GM12878 (cell line): ENCODE measurements at regions not wholly inside any gene's neighbourhood (a gene's known extent, or its start where the extent isn't known, plus 50 kb on each side); places are given as distances from the start of the nearest gene placed in this dataset.

Experiments
- ATAC-seq: fragments of 200-7000 bp; cut with Tn5 transposase; 3 replicates; pipeline ENCODE4 v1.9.1; 2020; ENCODE audit warnings: mild to moderate bottlenecking, moderate library complexity
- BruUV-seq: library from RNA; stranded (reverse); fragments of 400-500 nt; replicated peaks from 2 replicates; lab custom pipeline; 2021; lab: Mats Ljungman, UMichigan
- CTCF ChIA-PET: fragments of 300-600 bp; sonication (Branson Sonifier 250); formaldehyde crosslinking; extraction: SDS; loops from one replicate; lab custom pipeline; 2021; ENCODE audit warnings: inconsistent platforms; lab: Yijun Ruan, JAX
- POLR2A ChIA-PET: fragments of 350-600 bp; formaldehyde crosslinking; extraction: SDS; loops from one replicate; lab custom pipeline; 2021; ENCODE audit warnings: inconsistent platforms; lab: Charles Lee
- RAD21 ChIA-PET: fragments of 300-600 bp; sonication (Branson Sonifier 250); formaldehyde crosslinking; loops from one replicate; lab custom pipeline; 2023; ENCODE audit warnings: antibody characterized with exemption; ENCODE audit not compliant: unreplicated experiment; lab: Charles Lee
- SMC1A ChIA-PET: fragments of 300-600 bp; sonication (Branson Sonifier 250); formaldehyde crosslinking; loops from one replicate; lab custom pipeline; 2023; ENCODE audit not compliant: unreplicated experiment, uncharacterized antibody; lab: Charles Lee
- DNase-seq: peaks from one replicate; pipeline ENCODE4 v3.0.0-alpha.2; 2011; ENCODE audit warnings: low read depth, low spot score
- FAIRE-seq: peaks from 3 replicates; lab custom pipeline; 2011; peaks lifted over from hg19 to GRCh38; lab: Jason Lieb, UNC
- H2AFZ ChIP-seq: 2 replicates; pipeline ENCODE4 v1.6.0; 2011; ENCODE audit warnings: low read depth, low read length, control low read depth; ENCODE audit not compliant: control insufficient read depth
- H3K27ac ChIP-seq: 2 replicates; pipeline ENCODE4 v1.5.1; 2011; ENCODE audit warnings: control low read depth; ENCODE audit not compliant: control insufficient read depth, insufficient read depth
- H3K27me3 ChIP-seq, 2 experiments: replicated peaks in 1 of 2; 2 replicates each; pipeline versions ENCODE4 v1.6.0 to v1.6.1; 2011; ENCODE audit warnings: low read length in 1 of 2; ENCODE audit not compliant: control insufficient read depth in 2 of 2, insufficient read depth in 2 of 2
- H3K36me3 ChIP-seq, 2 experiments: 2 replicates each; pipeline ENCODE4 v1.5.1; 2011; ENCODE audit warnings: low read length in 1 of 2; ENCODE audit not compliant: control insufficient read depth in 2 of 2, insufficient read depth in 2 of 2
- H3K4me1 ChIP-seq: 2 replicates; pipeline ENCODE4 v1.6.1; 2011; ENCODE audit warnings: mild to moderate bottlenecking, low read length, moderate library complexity, mixed read lengths; ENCODE audit not compliant: control insufficient read depth, insufficient read depth
- H3K4me2 ChIP-seq: 2 replicates; pipeline ENCODE4 v1.6.0; 2011; ENCODE audit warnings: control low read depth; ENCODE audit not compliant: control insufficient read depth, insufficient read depth
- H3K4me3 ChIP-seq: fragments of 200-600 bp; sonication (generic); 2 replicates; pipeline ENCODE4 v1.5.1; 2016
- H3K79me2 ChIP-seq: 2 replicates; pipeline ENCODE4 v1.6.0; 2011; ENCODE audit warnings: low read length; ENCODE audit not compliant: control insufficient read depth, insufficient read depth
- H3K9ac ChIP-seq: 2 replicates; pipeline ENCODE4 v1.8.0; 2011; ENCODE audit warnings: low read length, control low read depth, mixed read lengths; ENCODE audit not compliant: control insufficient read depth, insufficient read depth
- H3K9me3 ChIP-seq: replicated peaks from 3 replicates; pipeline ENCODE4 v1.5.1; 2011; ENCODE audit warnings: mild to moderate bottlenecking, low read length; ENCODE audit not compliant: control insufficient read depth, insufficient read depth
- H4K20me1 ChIP-seq: 2 replicates; pipeline ENCODE4 v1.6.0; 2011; ENCODE audit not compliant: control insufficient read depth, insufficient read depth
- ATF7 ChIP-seq: fragments of 450-650 bp; IDR thresholded peaks from 2 replicates; pipeline ENCODE4 v1.6.1; 2016; ENCODE audit warnings: low read depth, mild to moderate bottlenecking
- BRCA1 ChIP-seq: IDR thresholded peaks from 2 replicates; pipeline ENCODE4 v1.6.1; 2011; ENCODE audit warnings: low read depth, low read length, improper control_type of control experiment
- CBX5 ChIP-seq: sonication (generic); IDR thresholded peaks from 2 replicates; pipeline ENCODE4 v1.6.1; 2016; ENCODE audit warnings: low read depth, moderate library complexity, mild to moderate bottlenecking, inconsistent platforms
- KAT2A ChIP-seq: conservative IDR thresholded peaks from 2 replicates; pipeline ENCODE4 v1.6.1; 2011; ENCODE audit warnings: low read depth, low read length; ENCODE audit not compliant: control insufficient read depth
- RELA ChIP-seq: fragments of 450-650 bp; IDR thresholded peaks from 2 replicates; pipeline ENCODE4 v1.8.0; 2014; ENCODE audit warnings: borderline replicate concordance; ENCODE audit not compliant: partially characterized antibody
- SUZ12 ChIP-seq: fragments of 200-600 bp; sonication (generic); IDR thresholded peaks from one replicate; pipeline ENCODE4 v1.6.1; 2018; ENCODE audit warnings: antibody characterized with exemption, mild to moderate bottlenecking; ENCODE audit not compliant: unreplicated experiment
- WGBS: methylation state at CpG from one replicate; pipeline ENCODE4 v1.1.6; 2016; ENCODE audit warnings: low lambda C conversion rate; ENCODE audit not compliant: insufficient replicate concordance, insufficient coverage; ENCODE audit errors: missing lambda C conversion rate; 5-methylcytosine and 5-hydroxymethylcytosine counted together
- in situ Hi-C: fragments of 300-500 bp; cut with MboI; formaldehyde crosslinking; loops from 9 replicates; pipeline ENCODE4 v1.14.3; 2018; ENCODE audit warnings: mixed read lengths
- intact Hi-C: fragments of 100-400 bp; cut with micrococcal nuclease; formaldehyde crosslinking; loops from one replicate; pipeline ENCODE4 v1.14.2; 2022; ENCODE audit not compliant: unreplicated experiment
- TF ChIP-seq, protein P1 (sequence below): IDR thresholded peaks from 2 replicates; pipeline ENCODE4 v1.6.1; 2011; ENCODE audit warnings: low read depth, mild to moderate bottlenecking, low read length, moderate library complexity, borderline replicate concordance; ENCODE audit errors: extremely low read depth
- TF ChIP-seq, protein P2 (sequence below): fragments of 450-650 bp; formaldehyde crosslinking; IDR thresholded peaks from 2 replicates; pipeline ENCODE4 v1.5.0; 2022; ENCODE audit warnings: mild to moderate bottlenecking, missing genetic modification characterization

DNA sequence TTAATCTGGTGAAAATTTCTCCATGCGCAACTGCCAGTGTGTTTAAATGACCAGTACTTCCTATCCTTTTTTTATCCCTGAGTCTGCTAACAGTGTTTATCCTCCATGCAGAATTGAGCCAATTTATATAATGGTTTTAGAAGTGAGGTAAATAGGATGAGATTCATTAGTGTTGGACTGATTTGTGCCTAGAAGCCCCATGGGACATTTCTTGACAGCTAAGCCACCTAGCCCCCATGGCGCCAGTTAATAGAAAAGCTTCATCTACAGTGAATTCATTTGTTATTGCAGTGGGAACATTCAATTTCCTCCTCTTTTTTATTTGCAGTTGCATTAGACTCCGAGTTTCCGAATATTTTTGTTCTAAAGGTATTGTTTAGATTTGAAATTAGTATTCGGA, 175.6 kb downstream of the ARL6IP6 start:
- no peak overlapping the region for H3K27ac ChIP-seq
- ChIA-PET POLR2A (no interaction called here), SMC1A (interaction anchor here (0.7 to 0.9 kb wide), 2 partner anchors 317 to 677 kb away, joined by 3 read pairs; no protein-coding TSS in a partner anchor), RAD21 (no interaction called here), CTCF (no interaction called here)
- 34% methylated on average over 5 of the region's 5 CpGs for WGBS
- intact Hi-C loops, result no loop called here
- no peaks in the 10 kb centered on the region for H3K36me3 ChIP-seq
- no peak overlapping the region for H3K4me2 ChIP-seq
- in situ Hi-C loops, result no loop called here
- BruUV-seq, result no TSS peak
- no peaks in the 10 kb centered on the region for H4K20me1 ChIP-seq
- H3K9ac ChIP-seq, result no peak overlapping the region
- no peak for TF ChIP-seq RELA
- TF ChIP-seq ATF7, result no peak
- no peak for TF ChIP-seq BRCA1
- no peak for TF ChIP-seq KAT2A
- TF ChIP-seq, protein P1, sequence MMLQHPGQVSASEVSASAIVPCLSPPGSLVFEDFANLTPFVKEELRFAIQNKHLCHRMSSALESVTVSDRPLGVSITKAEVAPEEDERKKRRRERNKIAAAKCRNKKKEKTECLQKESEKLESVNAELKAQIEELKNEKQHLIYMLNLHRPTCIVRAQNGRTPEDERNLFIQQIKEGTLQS, result no peak
- no peak for TF ChIP-seq CBX5
- TF ChIP-seq SUZ12, result no peak
- TF ChIP-seq, protein P2, sequence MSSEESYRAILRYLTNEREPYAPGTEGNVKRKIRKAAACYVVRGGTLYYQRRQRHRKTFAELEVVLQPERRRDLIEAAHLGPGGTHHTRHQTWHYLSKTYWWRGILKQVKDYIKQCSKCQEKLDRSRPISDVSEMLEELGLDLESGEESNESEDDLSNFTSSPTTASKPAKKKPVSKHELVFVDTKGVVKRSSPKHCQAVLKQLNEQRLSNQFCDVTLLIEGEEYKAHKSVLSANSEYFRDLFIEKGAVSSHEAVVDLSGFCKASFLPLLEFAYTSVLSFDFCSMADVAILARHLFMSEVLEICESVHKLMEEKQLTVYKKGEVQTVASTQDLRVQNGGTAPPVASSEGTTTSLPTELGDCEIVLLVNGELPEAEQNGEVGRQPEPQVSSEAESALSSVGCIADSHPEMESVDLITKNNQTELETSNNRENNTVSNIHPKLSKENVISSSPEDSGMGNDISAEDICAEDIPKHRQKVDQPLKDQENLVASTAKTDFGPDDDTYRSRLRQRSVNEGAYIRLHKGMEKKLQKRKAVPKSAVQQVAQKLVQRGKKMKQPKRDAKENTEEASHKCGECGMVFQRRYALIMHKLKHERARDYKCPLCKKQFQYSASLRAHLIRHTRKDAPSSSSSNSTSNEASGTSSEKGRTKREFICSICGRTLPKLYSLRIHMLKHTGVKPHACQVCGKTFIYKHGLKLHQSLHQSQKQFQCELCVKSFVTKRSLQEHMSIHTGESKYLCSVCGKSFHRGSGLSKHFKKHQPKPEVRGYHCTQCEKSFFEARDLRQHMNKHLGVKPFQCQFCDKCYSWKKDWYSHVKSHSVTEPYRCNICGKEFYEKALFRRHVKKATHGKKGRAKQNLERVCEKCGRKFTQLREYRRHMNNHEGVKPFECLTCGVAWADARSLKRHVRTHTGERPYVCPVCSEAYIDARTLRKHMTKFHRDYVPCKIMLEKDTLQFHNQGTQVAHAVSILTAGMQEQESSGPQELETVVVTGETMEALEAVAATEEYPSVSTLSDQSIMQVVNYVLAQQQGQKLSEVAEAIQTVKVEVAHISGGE, result no peak
- FAIRE-seq (no peak), ATAC-seq (no peak), DNase-seq (no peak)
- no peaks in the 10 kb centered on the region for H3K79me2 ChIP-seq
- H3K4me1 ChIP-seq, result no peaks in the 10 kb centered on the region
- H3K27me3 ChIP-seq, result no peaks in the 10 kb centered on the region
- H2AFZ ChIP-seq, result no peak overlapping the region
- no peak overlapping the region for H3K4me3 ChIP-seq
- H3K9me3 ChIP-seq, result no peaks in the 10 kb centered on the region
